Stimulated activated CD4-positive, alpha-beta T cell treated with anti-CD3 and anti-CD28 coated beads, Interleukin-15, amount 100 ng/mL, for 24 hours (primary cell): ENCODE measurements at regions not wholly inside any gene's neighbourhood (a gene's known extent, or its start where the extent isn't known, plus 50 kb on each side); places are given as distances from the start of the nearest gene placed in this dataset.
"Not testable (repeated sequence)": the region's sequence is repeated elsewhere in the genome, so short reads cannot be mapped to it uniquely, and the experiment has no call there.

Experiments used
- DNase-seq: peaks from one replicate; pipeline ENCODE4 v3.0.0-alpha.2; 2020

DNA sequence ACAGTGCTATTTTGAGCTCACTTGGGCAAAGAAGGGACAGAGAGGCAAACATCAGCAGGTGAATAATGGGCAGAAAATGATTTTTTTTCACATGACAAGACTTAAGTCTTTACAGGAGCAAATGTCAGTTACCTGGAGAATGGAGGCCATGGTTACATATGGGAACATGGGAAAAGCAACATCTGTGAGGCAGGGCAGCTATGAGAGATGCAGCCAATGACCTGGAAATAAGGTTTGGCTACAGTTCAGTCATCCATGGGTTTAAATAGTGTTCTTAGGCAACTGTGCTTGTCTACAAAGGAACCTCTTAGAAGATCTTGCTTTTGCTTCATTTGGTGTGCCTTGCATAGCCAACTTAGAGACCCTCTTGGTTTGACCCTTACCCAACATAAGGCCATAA, 490.2 kb upstream of the LCORL start:
- no peak for DNase-seq

DNA sequence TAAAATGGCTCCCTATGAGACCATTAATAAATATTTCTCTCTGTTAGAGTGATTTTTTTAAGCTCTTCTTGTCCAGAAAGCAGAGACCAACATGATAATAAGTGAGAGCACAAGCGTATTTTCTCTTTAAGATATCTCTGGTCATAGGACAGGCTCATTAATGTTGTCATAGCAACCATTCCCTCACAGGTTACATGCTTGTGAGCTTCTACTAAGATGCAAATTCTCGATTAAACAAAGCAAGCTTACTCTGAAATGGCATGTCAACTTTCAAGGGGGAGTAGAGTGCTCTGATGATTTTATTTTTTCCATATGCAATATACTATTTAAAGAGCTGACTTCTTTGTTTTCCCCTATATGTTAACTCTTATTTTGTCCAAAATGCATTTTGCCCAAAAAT, 487.2 kb upstream of the LCORL start:
- no peak for DNase-seq

- DNase-seq = no peak
Observed at GRCh38 chr4:18480928-18481327, 459.4 kb upstream of the LCORL start.

DNA sequence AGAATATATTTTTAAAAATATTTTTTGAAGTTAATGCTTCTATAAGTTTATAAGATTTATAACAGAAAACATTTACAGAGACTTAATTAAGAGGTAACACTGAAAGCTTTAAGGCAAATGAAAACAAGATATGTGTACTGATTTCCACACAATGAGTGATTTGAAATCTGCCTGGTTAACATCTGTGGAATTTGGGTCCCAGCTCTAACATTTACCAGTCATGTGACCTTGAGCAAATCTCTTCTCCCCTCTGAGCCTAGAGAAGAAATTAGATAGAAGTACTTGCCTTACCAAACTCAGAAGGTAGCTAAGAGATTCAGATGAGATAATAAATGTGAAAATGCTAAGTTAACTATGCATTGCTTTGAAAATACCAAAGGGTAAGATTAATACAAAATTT, 458.8 kb upstream of the LCORL start:
- DNase-seq = no peak

DNA sequence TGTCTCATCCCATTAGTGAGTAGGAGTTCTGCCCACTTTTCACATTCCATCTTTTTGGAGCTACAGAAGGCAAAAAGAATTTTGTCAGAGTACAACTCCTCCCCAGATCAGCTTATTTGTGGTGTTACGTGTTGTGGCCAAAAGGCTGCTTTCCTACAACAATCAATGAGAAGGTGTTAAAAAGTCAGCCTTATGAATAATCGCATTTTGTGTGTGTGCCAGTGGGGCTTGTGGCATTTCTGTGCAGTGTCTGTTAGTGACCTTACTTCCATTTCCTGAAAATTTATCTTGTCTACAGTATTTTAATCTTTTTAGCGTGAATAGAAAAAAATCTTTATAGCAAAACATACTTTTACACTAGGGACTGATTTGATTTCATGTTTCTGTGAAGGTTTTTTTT, 458.3 kb upstream of the LCORL start:
- DNase-seq = no peak

DNA sequence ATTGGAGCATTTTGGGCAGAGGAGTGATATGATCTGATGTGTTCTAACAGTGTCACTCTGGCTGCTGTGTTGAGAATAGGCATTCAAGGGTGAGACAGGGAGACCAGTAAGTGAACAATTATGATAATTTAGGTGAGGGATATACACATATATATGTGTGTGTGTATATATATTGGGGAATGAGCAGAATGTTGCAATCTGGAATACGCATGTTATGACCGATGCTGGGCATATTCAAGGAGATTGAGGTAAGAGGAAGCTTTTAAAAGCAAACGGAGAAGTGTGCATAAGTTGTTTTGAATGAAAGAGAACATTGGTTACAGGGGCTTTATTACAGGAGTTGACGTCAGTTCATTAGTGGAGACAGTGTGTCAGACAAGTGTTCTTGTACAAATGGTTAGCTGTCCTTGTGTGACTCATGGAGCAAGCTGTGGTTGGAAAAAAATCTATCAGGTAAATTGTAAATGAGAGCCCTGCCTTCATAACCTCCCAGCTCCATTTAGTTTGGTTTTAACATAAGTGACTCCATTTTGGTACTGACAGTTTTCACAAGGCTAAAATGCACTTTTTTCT, 442.5 kb upstream of the LCORL start:
- no peak for DNase-seq

DNA sequence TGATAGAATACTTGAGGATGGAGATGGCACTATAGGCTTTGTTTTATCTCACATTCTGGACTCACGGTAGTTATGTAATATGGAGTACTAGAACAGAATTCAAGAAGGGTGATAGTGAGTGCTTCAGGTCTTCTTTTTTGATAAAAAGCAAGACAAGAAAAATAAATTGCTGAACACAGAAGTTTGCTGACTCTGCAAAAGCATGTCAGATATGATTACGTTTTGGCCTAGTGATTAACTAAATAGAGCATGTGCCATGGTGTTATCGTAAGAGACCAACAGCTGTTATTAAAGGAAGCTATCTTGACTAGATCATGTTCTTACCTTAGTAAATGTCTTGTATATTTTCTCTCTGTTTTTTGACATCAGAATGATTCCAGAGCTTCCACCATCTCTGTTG, 436.9 kb upstream of the LCORL start:
- no peak for DNase-seq

DNA sequence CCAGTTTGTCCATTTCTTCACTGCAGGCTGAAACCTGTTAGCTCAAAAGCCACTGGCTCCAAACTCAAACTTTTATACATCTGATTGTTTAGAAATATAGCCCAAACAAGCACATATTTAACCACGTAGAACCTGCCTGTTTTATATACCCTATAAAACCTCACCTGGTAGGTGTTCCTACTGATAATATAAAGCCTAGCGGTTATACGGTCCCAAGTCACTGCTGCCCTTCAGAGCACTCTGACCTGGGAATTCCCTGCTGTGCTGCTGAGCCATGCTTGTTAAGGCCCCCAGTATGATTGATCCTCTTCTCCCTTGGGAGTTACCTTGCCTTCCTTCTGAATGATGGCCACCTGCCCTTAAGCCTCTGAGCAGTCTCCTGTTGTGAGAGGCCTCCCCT, 432.8 kb upstream of the LCORL start:
- no peak for DNase-seq

- DNase-seq = no peak
Observed at GRCh38 chr4:18445110-18445509, 423.6 kb upstream of the LCORL start.

DNA sequence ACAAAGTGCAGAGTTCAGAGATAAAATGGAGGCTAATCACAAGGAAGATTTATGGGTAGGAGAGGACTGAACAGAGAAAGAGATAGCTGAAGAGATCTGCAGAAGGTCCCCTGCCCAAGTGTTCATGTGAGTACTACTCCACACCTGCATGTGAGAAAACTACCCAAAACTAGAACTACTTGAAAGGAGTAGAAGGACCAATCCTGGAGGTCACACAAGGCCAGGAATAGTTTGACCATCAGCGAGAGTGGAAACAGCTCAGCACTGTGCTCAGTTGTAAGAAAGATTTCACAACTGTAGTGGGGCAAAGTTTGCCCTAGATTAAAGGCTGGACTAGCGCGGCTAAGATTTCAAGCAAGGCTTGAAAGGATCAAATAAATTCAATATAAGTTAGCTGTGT, 422.7 kb upstream of the LCORL start:
- no peak for DNase-seq

DNA sequence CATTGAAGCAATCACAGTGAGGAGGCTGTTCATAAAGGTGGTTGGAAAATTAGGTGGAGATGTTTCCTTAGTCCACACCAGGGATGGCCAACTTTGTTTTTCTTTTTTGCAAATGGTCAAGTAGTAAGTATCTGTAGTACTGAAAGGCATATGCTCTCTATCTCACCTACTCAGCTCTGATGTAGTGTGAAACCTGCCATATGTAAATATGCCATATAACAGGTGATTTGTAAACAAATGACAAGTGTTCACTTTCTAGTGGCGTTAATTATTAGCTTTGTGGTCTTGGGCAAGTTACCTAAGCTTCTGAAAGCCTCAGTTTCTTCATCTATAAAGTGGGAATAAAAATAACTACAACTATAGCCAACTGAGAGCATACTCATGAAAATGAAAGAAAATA, 421.4 kb upstream of the LCORL start:
- DNase-seq = no peak

GRCh38 chr4:18441676-18442075, 420.1 kb upstream of the LCORL start:
- no peak for DNase-seq

- DNase-seq = no peak
Observed at GRCh38 chr4:18441203-18441590, 419.6 kb upstream of the LCORL start.

DNA sequence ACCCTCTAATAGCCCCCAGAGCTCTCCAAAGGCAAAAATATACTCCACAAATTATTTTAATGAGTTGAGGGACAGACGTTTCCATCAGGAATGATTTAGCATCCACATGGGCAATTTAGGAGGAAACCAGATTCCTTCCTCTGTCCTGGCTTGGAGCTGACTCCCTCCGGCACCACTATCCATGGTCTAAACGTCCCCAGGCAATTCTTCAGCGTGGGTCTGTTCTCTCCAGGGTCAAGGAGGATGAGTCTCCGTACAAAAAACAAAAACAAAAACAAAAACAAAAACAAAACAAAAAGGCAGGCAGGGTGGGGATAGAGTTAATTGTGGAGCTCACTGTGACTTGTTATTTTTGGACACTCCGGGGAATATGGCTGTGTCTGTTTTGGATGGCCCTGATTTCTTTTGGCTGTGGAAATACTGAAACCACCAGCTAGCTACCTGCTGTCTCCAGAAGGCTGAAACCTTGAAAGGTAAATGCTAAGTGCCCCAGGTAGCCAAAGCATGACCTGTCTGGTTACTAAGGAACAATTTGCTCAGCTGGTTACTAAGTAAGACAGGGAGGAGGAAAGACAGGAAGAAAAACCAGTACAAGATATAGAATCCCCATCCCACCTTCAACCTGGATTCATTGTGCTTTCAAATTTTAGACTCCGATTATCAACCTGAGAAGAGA, 419.1 kb upstream of the LCORL start:
- no peak for DNase-seq

DNA sequence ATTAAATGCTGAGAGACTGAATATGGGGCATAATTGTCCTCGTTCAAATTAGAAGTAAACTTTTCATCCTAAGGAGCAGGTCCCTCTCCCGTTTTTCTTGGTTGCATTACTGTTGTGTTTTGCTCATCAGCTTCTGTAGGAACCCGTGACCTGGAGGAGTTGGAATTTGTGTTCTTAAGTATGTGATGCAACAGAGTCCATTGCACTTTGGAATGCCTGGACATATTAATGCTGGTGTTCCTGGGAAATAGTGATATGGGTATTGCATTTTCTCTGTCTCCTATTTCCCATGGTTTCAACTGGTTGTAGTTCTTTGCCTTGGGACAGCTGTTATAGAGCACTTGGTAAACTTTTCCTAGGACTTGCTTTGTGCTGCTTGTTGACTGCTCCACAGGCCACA, 417.8 kb upstream of the LCORL start:
- no peak for DNase-seq

DNA sequence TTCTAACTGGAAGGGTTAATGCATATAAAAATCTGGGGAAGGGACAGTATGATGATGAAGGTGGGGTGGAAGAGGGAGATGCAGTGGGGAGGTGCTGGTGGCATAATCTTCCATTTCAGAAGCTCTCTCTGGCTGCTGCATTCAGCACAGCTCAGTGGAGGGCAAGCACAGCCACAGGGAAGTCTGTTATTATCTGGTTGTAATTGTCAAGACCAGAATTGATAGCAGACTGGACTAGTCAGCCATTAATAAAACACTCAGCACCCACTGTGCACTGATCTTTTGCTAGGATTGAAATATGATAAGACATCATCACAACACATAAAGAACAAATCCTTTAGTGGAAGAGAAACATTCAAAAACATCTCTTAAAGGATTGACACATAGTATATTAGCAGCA, 414.2 kb upstream of the LCORL start:
- no peak for DNase-seq

DNA sequence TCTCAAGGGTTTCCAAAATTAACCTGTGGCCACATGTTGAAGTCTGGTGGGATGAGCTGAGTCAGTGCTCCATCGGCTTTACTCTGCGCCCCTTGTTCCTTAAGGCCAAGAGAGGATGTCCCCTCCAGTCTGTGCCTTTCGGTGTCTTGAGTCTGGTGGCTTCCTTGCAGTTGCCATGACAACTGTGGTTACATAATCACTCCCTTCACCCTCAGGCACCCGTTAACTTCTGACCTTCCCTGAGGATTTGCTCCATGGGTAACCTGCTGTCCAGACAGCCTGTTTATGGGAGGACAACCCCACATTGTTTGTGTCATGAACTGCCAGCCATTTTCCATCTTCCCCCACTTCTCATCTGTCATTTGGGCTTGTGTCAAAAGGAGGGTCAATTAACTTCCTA, 401.1 kb upstream of the LCORL start:
- no peak for DNase-seq

DNA sequence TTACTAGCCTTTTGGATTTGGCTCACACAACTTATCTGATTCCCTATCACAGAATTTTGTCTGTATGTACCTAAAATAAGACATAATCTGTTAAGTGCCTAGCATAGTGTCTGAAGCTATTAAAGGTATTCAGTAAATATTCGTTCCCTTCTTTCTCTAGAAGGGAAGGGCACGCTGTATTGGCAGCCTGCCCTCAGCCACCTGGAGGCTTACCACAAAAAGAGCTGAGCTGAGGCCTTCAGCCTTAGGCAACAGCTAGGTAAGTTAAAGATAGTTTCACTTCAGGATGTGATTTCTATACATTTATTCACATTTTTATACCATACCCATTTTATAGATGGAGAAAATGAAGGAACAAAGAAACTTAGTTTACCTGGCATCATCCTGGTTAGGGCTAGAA, 400.0 kb upstream of the LCORL start:
- DNase-seq = no peak

DNA sequence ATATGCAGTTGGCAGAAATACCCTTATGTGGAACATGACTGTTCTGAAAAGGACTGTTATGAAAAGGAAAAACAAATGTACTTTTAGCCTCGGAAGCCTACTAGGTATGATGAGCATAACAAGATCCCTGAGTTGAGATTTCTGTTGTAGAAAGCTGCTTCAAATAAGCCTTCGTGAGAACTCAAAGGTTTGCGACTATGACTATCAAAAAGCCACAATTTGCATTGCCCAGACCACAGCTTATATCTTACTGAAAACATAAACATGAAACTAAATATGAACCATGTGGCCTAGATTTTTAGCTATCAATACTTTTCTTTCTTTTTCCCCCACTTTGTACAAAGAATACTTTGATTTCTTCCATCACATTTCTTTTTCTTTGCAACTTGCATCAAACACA, 398.2 kb upstream of the LCORL start:
- DNase-seq = no peak

- not testable (repeated sequence) for DNase-seq
Observed at GRCh38 chr4:18418195-18418898, 396.8 kb upstream of the LCORL start.

- DNase-seq = not testable (repeated sequence)
Observed at GRCh38 chr4:18417651-18418050, 396.1 kb upstream of the LCORL start.

GRCh38 chr4:18406264-18406663, 384.7 kb upstream of the LCORL start:
- no peak for DNase-seq

GRCh38 chr4:18405054-18405453, 383.5 kb upstream of the LCORL start:
- DNase-seq = no peak

GRCh38 chr4:18404642-18405041, 383.1 kb upstream of the LCORL start:
- no peak for DNase-seq

- no peak for DNase-seq
Observed at GRCh38 chr4:18403327-18403726, 381.8 kb upstream of the LCORL start.
